ENCODE measurements at regions not wholly inside any gene's neighbourhood (a gene's known extent, or its start where the extent isn't known, plus 50 kb on each side); places are given as distances from the start of the nearest gene placed in this dataset.

- CTCF ChIA-PET (ENCODE audit: low intra/inter-chr PET ratio, low total read pairs): no interaction called here
- H3K4me3 ChIP-seq (replicated peaks in 1 of 3; ENCODE audit: insufficient read depth in 1 of 3, low read depth in 2 of 3, low read length in 3 of 3): no peak overlapping the region
- H3K27ac ChIP-seq (ENCODE audit: extremely low read length, insufficient read depth, low read length): no peak overlapping the region
- intact Hi-C loops (cut with micrococcal nuclease; ENCODE audit: unreplicated experiment) (no loop called here), in situ Hi-C loops (cut with HindIII; ENCODE audit: extremely low pct_ligation_motif_present, low pct_unique_long_range_greater_than_20kb) (no loop called here)
- H3K9ac ChIP-seq (ENCODE audit: insufficient read depth, low read depth, low read length): no peak overlapping the region
- peaks cover 60% of the 10 kb centered on the region for H3K9me3 ChIP-seq (ENCODE audit: low read length)
- BruUV-seq (replicated peaks): no TSS peak
- FAIRE-seq (no peak), DNase-seq (ENCODE audit: low spot score) (no peak), ATAC-seq (no peak)
- TF ChIP-seq ZNF7 (CRISPR knock-in tag; IDR thresholded peaks at IDR 0.05) (no peak), HBP1 (CRISPR knock-in tag; IDR thresholded peaks at IDR 0.05; ENCODE audit: low read depth) (no peak), TCF12 (IDR thresholded peaks at IDR 0.05) (no peak), TCF12 (CRISPR knock-in tag; IDR thresholded peaks at IDR 0.05) (no peak), ZNF180 (CRISPR knock-in tag; IDR thresholded peaks at IDR 0.05; ENCODE audit: borderline replicate concordance, low read depth) (no peak)
- H4K20me1 ChIP-seq (ENCODE audit: insufficient read depth, low read length): no peaks in the 10 kb centered on the region
- no peak overlapping the region for H2AFZ ChIP-seq (ENCODE audit: low read length)
- POLR2A ChIA-PET: no interaction called here
- no peaks in the 10 kb centered on the region for H3K27me3 ChIP-seq (ENCODE audit: control insufficient read depth in 1 of 2, insufficient read depth in 2 of 2, low read length in 2 of 2)
- H3K4me2 ChIP-seq (ENCODE audit: low read depth, low read length): no peak overlapping the region
- no peaks in the 10 kb centered on the region for H3K36me3 ChIP-seq (replicated peaks in 1 of 2; ENCODE audit: control insufficient read depth in 1 of 2, insufficient read depth in 2 of 2, low read length in 2 of 2)
- no peaks in the 10 kb centered on the region for H3K79me2 ChIP-seq (ENCODE audit: insufficient read depth, low read length)
- H3K4me1 ChIP-seq (ENCODE audit: insufficient read depth, low read length): no peaks in the 10 kb centered on the region
- WGBS (ENCODE audit: low lambda C conversion rate): 4% methylated on average over 4 of the region's 4 CpGs
Measured at GRCh38 chr5:165266939-165267338, 1761.5 kb downstream of the MAT2B start.

GRCh38 chr5:165272436-165272835, 1767.0 kb downstream of the MAT2B start:
- no peaks in the 10 kb centered on the region for H4K20me1 ChIP-seq (ENCODE audit: insufficient read depth, low read length)
- FAIRE-seq (no peak), ATAC-seq (no peak), DNase-seq (ENCODE audit: low spot score) (no peak)
- H3K4me2 ChIP-seq (ENCODE audit: low read depth, low read length): no peak overlapping the region
- H3K27ac ChIP-seq (ENCODE audit: extremely low read length, insufficient read depth, low read length): no peak overlapping the region
- H3K4me1 ChIP-seq (ENCODE audit: insufficient read depth, low read length): no peaks in the 10 kb centered on the region
- CTCF ChIA-PET (ENCODE audit: low intra/inter-chr PET ratio, low total read pairs): no interaction called here
- no peaks in the 10 kb centered on the region for H3K27me3 ChIP-seq (ENCODE audit: control insufficient read depth in 1 of 2, insufficient read depth in 2 of 2, low read length in 2 of 2)
- H3K9me3 ChIP-seq (ENCODE audit: low read length): peaks cover 71% of the 10 kb centered on the region
- no peaks in the 10 kb centered on the region for H3K79me2 ChIP-seq (ENCODE audit: insufficient read depth, low read length)
- 0% methylated on average over 2 of the region's 2 CpGs for WGBS (ENCODE audit: low lambda C conversion rate)
- intact Hi-C loops (cut with micrococcal nuclease; ENCODE audit: unreplicated experiment) (no loop called here), in situ Hi-C loops (cut with HindIII; ENCODE audit: extremely low pct_ligation_motif_present, low pct_unique_long_range_greater_than_20kb) (no loop called here)
- no peaks in the 10 kb centered on the region for H3K36me3 ChIP-seq (replicated peaks in 1 of 2; ENCODE audit: control insufficient read depth in 1 of 2, insufficient read depth in 2 of 2, low read length in 2 of 2)
- H3K4me3 ChIP-seq (replicated peaks in 1 of 3; ENCODE audit: insufficient read depth in 1 of 3, low read depth in 2 of 3, low read length in 3 of 3): no peak overlapping the region
- no peak overlapping the region for H3K9ac ChIP-seq (ENCODE audit: insufficient read depth, low read depth, low read length)
- TF ChIP-seq CHD4 (IDR thresholded peaks at IDR 0.05; ENCODE audit: borderline replicate concordance, low read length): no peak
- no peak for TF ChIP-seq MYC (CRISPR knock-in tag; IDR thresholded peaks at IDR 0.05; ENCODE audit: borderline replicate concordance)
- no peak for TF ChIP-seq ZFP62 (CRISPR knock-in tag; IDR thresholded peaks at IDR 0.05)
- no peak for TF ChIP-seq ZNF274 (CRISPR knock-in tag; IDR thresholded peaks at IDR 0.05)
- TF ChIP-seq ZFP36 (IDR thresholded peaks at IDR 0.05; ENCODE audit: borderline replicate concordance, low read depth, low read length, partially characterized antibody): no peak
- TF ChIP-seq ETS1 (CRISPR knock-in tag; IDR thresholded peaks at IDR 0.05): no peak
- no peak for TF ChIP-seq ZNF382 (CRISPR knock-in tag; IDR thresholded peaks at IDR 0.05; ENCODE audit: borderline replicate concordance)
- POLR2A ChIA-PET: no interaction called here
- no peak overlapping the region for H2AFZ ChIP-seq (ENCODE audit: low read length)
- BruUV-seq (replicated peaks): no TSS peak
